Vagina (tissue), 2 donors: ENCODE measurements at regions not wholly inside any gene's neighbourhood (a gene's known extent, or its start where the extent isn't known, plus 50 kb on each side); places are given as distances from the start of the nearest gene placed in this dataset.

Experiments used
- CTCF ChIP-seq, 3 experiments: fragments of 450-650 bp in 2 of 3; fragments of 200-600 bp in 1 of 3; sonication (generic) in 1 of 3; IDR thresholded peaks; one replicate each; pipeline ENCODE4 v1.5.1; 2017 to 2019; ENCODE audit warnings: antibody characterized with exemption in 3 of 3, mild to moderate bottlenecking in 2 of 3, moderate library complexity in 2 of 3
- POLR2A ChIP-seq, 2 donors: fragments of 450-650 bp; IDR thresholded peaks; one replicate each; pipeline ENCODE4 v1.6.1; 2017; ENCODE audit warnings: antibody characterized with exemption in 2 of 2, mild to moderate bottlenecking in 2 of 2, moderate library complexity in 2 of 2

- no peak for TF ChIP-seq CTCF (IDR thresholded peaks at IDR 0.05)
- no peak for TF ChIP-seq POLR2A (IDR thresholded peaks at IDR 0.05)
These were observed 418.2 kb upstream of the ADGRL2 start for GRCh38 chr1:81382561-81382960.
